Progenitor cell of endocrine pancreas (in vitro differentiated cells): ENCODE measurements at regions not wholly inside any gene's neighbourhood (a gene's known extent, or its start where the extent isn't known, plus 50 kb on each side); places are given as distances from the start of the nearest gene placed in this dataset.
"Not testable (repeated sequence)": the region's sequence is repeated elsewhere in the genome, so short reads cannot be mapped to it uniquely, and the experiment has no call there.

Source experiments
- DNase-seq: peaks from one replicate; pipeline ENCODE4 v3.0.0; 2021; ENCODE audit warnings: low spot score; ENCODE audit not compliant: unreplicated experiment
- H3K27ac Mint-ChIP-seq: 2 replicates; pipeline ENCODE4 v1.8.0; 2021; ENCODE audit warnings: mild to moderate bottlenecking, moderate library complexity, mixed read lengths
- H3K27me3 Mint-ChIP-seq: 2 replicates; pipeline ENCODE4 v1.8.0; 2021; ENCODE audit warnings: mixed read lengths
- H3K36me3 Mint-ChIP-seq: 2 replicates; pipeline ENCODE4 v1.8.0; 2022; ENCODE audit warnings: mixed read lengths; ENCODE audit not compliant: insufficient read depth
- H3K4me1 Mint-ChIP-seq: 2 replicates; pipeline ENCODE4 v1.8.0; 2021; ENCODE audit warnings: low read depth, mixed read lengths
- H3K4me3 Mint-ChIP-seq: 2 replicates; pipeline ENCODE4 v1.8.0; 2021; ENCODE audit warnings: low read depth, mild to moderate bottlenecking, moderate library complexity, mixed read lengths
- H3K9me3 Mint-ChIP-seq: 2 replicates; pipeline ENCODE4 v1.8.0; 2021; ENCODE audit warnings: low read depth, mixed read lengths

DNA sequence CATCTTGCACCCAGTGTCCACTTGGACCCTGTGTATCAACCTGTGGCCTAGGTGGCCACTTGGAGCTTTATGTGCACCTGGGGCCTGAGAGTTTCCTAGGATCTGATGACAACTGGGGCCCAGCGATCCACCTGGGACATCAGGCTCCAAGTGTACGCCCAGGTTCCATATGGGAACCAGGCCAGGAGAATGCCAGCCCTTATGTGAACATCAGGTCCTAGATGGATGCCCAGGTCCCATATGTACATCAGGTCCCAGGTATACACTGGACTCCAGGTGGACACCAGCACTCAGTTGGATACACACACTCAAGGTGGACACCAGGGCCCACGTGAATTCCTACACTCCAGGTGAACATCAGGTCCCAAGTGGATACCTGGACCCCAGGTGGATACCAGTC lies 198.8 kb downstream of the POTEM start:
- H3K27me3 Mint-ChIP-seq, H3K4me1 Mint-ChIP-seq, H3K4me3 Mint-ChIP-seq, H3K36me3 Mint-ChIP-seq, DNase-seq, H3K27ac Mint-ChIP-seq: not testable (repeated sequence)
- H3K9me3 Mint-ChIP-seq = peaks cover 26% of the 10 kb centered on the region

GRCh38 chr14:19167454-19168190 lies 200.4 kb downstream of the POTEM start:
- not testable (repeated sequence) for H3K36me3 Mint-ChIP-seq, H3K27me3 Mint-ChIP-seq, H3K27ac Mint-ChIP-seq, DNase-seq, H3K4me3 Mint-ChIP-seq, H3K4me1 Mint-ChIP-seq
- peaks cover 18% of the 10 kb centered on the region for H3K9me3 Mint-ChIP-seq

DNA sequence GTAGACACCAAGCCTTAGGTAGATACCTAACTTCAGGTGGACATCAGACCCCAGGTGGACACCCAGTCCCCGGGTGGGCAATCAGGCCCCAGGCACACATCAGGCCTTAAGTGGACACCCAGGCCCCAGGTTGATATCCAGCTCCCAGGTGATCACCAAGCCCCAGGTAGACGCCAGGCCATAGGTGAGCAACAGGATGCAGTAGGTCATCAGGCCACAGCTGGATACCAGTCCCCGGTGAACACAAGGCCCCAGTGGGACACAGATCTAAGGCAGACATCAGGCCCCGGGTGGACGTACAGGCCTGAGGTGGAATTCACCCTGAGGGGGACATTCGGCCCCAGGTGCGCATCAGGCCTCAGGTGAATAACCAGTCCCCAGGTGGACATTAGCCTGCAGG lies 201.0 kb downstream of the POTEM start:
- H3K4me1 Mint-ChIP-seq, H3K36me3 Mint-ChIP-seq, H3K4me3 Mint-ChIP-seq, H3K27me3 Mint-ChIP-seq, DNase-seq, H3K27ac Mint-ChIP-seq: not testable (repeated sequence)
- peaks cover 21% of the 10 kb centered on the region for H3K9me3 Mint-ChIP-seq

DNA sequence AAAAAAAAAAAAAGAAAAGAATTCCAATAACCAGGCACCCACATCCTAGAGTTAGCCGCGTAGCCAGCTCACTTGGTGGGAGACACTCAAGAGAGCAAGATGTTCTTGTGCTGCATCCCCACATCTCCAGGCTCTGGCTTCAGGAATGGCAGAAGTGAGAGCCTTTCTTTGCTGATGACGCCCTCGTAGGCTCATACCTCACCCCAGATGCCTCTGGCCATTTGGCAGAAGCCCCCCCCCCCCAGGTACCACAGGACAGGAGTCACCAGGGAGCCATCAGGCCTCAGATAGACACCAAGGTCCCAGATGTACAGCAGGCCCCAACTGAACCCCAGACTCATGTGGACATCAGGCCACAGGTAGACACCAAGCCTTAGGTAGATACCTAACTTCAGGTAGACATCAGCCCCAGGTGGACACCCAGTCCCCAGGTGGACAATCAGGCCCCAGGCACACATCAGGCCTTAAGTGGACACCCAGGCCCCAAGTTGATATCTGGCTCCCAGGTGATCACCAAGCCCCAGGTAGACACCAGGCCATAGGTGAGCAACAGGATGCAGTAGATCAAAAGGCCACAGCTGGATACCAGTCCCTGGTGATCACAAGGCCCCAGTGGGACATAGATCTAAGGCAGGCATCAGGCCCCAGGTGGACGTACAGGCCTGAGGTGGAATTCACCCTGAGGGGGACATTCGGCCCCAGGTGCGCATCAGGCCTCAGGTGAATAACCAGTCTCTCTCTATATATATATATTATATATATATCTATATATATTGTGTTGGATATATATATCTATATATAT lies 202.5 kb downstream of the POTEM start:
- not testable (repeated sequence) for DNase-seq, H3K4me3 Mint-ChIP-seq, H3K36me3 Mint-ChIP-seq, H3K27me3 Mint-ChIP-seq, H3K27ac Mint-ChIP-seq, H3K4me1 Mint-ChIP-seq
- peaks cover 22% of the 10 kb centered on the region for H3K9me3 Mint-ChIP-seq

DNA sequence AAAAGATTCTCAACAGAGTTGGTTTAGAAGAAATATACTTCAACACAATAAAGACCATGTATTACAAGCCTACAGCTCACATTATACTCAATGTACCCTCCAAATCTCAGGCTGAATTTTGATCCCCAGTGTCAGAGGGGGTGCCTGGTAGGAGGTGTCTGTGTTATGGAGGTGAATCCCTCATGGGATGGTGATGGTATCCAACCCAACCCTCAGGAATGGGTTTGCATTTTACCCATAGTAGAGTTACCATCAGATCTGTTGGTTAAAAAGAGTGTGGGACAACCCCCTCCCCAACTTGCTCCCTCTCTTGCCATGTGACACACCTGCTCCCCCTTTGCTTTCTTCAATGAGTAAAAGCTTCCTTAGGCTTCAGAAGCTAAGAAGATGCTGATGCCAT lies 205.5 kb downstream of the POTEM start:
- H3K36me3 Mint-ChIP-seq, DNase-seq, H3K27me3 Mint-ChIP-seq, H3K4me3 Mint-ChIP-seq, H3K27ac Mint-ChIP-seq, H3K4me1 Mint-ChIP-seq: not testable (repeated sequence)
- peaks cover 31% of the 10 kb centered on the region for H3K9me3 Mint-ChIP-seq

DNA sequence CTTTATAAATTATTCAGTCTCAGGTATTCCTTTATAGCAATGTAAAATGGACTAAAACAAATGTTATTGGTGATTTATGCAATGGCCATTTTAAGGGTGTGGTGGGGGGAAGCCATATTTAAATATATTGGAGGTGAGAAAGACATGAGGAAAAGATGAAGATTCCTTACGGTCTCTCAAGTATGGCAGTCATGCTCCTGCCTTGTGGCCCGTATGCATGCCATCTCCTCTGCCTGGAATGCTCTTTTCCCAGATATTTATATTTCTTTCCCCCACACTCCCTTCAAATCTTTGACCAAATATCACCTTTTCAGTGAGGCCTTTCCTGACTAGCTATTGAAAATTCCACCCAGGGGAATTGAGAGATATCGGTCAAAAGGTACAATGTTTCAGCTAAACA lies 206.0 kb downstream of the POTEM start:
- not testable (repeated sequence) for H3K27ac Mint-ChIP-seq, H3K36me3 Mint-ChIP-seq
- H3K9me3 Mint-ChIP-seq = peaks cover 28% of the 10 kb centered on the region

DNA sequence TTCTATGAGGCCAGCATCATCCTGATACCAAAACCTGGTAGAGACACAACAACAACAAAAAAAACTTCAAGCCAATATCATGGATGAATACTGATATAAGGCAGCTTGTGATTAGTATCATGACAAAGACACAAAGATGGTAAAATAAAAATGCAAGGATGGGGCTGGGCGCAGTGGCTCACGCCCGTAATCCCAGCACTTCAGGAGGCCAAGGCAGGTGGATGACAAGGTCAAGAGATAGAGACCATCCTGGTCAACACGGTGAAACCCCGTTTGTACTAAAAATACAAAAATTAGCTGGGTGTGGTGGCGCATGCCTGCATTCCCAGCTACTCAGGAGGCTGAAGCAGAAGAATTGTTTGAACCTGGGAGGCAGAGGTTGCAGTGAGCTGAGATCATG lies 210.2 kb downstream of the POTEM start:
- not testable (repeated sequence) for H3K4me1 Mint-ChIP-seq, H3K4me3 Mint-ChIP-seq, DNase-seq, H3K27me3 Mint-ChIP-seq, H3K27ac Mint-ChIP-seq, H3K36me3 Mint-ChIP-seq
- peaks cover 33% of the 10 kb centered on the region for H3K9me3 Mint-ChIP-seq

More for the DNA sequence above, 206.0 kb downstream of the POTEM start:
- H3K27me3 Mint-ChIP-seq, H3K4me1 Mint-ChIP-seq, H3K4me3 Mint-ChIP-seq, DNase-seq: not testable (repeated sequence)

DNA sequence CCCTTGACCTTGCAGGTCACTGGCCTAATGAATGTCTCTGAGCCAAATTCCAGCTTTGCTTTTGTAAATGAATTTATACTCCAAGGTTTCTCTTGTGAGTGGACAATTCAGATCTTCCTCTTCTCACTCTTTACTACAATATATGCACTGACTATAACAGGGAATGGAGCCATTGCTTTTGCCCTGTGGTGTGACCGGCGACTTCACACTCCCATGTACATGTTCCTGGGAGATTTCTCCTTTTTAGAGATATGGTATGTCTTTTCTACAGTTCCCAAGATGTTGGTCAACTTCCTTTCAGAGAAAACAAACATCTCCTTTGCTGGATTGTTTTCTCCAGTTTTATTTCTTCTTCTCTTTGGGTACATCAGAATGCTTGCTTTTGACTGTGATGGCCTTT lies 213.1 kb downstream of the POTEM start:
- H3K4me3 Mint-ChIP-seq, H3K27me3 Mint-ChIP-seq, H3K36me3 Mint-ChIP-seq, H3K27ac Mint-ChIP-seq, DNase-seq, H3K4me1 Mint-ChIP-seq: not testable (repeated sequence)
- H3K9me3 Mint-ChIP-seq = peaks cover 27% of the 10 kb centered on the region

GRCh38 chr14:19180881-19181280 lies 213.6 kb downstream of the POTEM start:
- H3K27me3 Mint-ChIP-seq, H3K4me1 Mint-ChIP-seq, DNase-seq, H3K36me3 Mint-ChIP-seq, H3K4me3 Mint-ChIP-seq, H3K27ac Mint-ChIP-seq: not testable (repeated sequence)
- peaks cover 23% of the 10 kb centered on the region for H3K9me3 Mint-ChIP-seq

GRCh38 chr14:19195146-19195545 lies 227.9 kb downstream of the POTEM start:
- not testable (repeated sequence) for H3K36me3 Mint-ChIP-seq, H3K27ac Mint-ChIP-seq

DNA sequence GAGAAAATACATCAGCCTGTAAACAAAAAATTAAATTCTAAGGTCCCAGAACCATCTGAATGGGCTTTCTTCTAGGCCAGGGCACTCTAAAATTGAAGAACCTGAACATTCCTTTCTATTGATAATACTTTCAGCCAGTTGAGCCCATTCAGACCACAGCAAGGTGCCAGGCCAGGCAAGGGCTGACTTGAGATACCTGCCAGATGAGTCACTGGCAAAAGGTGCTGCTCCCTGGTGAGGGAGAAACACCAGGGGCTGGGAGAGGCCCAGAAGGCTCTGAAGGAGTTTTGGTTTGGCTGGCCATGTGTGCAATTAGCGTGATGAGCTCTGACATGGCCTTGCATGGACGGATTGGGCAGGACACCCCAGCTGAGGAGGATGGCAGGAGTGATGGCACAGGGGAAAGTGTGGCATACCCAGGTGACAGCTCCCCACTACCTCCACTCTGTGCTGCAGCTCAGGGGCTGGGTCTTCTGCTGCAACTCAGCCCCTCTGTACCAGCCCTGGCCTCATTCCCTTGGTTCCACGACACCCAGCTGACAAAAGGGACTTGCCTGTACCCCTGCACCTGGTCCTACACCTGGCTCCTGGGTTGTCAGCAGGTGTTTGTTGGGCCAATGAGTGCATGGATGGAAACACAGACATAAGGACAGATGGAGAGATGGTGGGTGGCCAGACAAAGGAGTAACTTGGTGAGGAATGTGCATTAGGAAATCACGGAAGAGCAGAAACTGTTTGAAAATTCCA lies 230.4 kb downstream of the POTEM start:
- not testable (repeated sequence) for H3K27ac Mint-ChIP-seq, H3K4me3 Mint-ChIP-seq, H3K27me3 Mint-ChIP-seq, DNase-seq, H3K4me1 Mint-ChIP-seq, H3K36me3 Mint-ChIP-seq
- H3K9me3 Mint-ChIP-seq = peaks cover 11% of the 10 kb centered on the region

More at GRCh38 chr14:19195146-19195545, 227.9 kb downstream of the POTEM start:
- peaks cover 11% of the 10 kb centered on the region for H3K9me3 Mint-ChIP-seq
- H3K4me3 Mint-ChIP-seq, H3K27me3 Mint-ChIP-seq, H3K4me1 Mint-ChIP-seq, DNase-seq: not testable (repeated sequence)

GRCh38 chr14:19198341-19198740 lies 231.1 kb downstream of the POTEM start:
- H3K4me3 Mint-ChIP-seq, H3K27ac Mint-ChIP-seq, H3K9me3 Mint-ChIP-seq, H3K27me3 Mint-ChIP-seq, H3K4me1 Mint-ChIP-seq, H3K36me3 Mint-ChIP-seq, DNase-seq: not testable (repeated sequence)
